ENCODE measurements at regions not wholly inside any gene's neighbourhood (a gene's known extent, or its start where the extent isn't known, plus 50 kb on each side); places are given as distances from the start of the nearest gene placed in this dataset.

- DNase-seq (ENCODE audit: low spot score) = no peak
- no peaks in the 10 kb centered on the region for H3K36me3 Mint-ChIP-seq (ENCODE audit: low read depth)
- no peaks in the 10 kb centered on the region for H3K9me3 Mint-ChIP-seq
- no peaks in the 10 kb centered on the region for H3K27me3 ChIP-seq (ENCODE audit: insufficient read depth)
- H3K36me3 ChIP-seq (ENCODE audit: insufficient read depth) = no peaks in the 10 kb centered on the region
- no peak overlapping the region for H3K27ac ChIP-seq (ENCODE audit: low read depth)
- no peak for TF ChIP-seq ZNF114 (CRISPR knock-in tag; IDR thresholded peaks at IDR 0.05)
- no peak for TF ChIP-seq JUNB (IDR thresholded peaks at IDR 0.05; ENCODE audit: unreplicated experiment)
- TF ChIP-seq ETS1 (IDR thresholded peaks at IDR 0.05) = no peak
- TF ChIP-seq EZH2 (IDR thresholded peaks at IDR 0.05; ENCODE audit: low read depth, unreplicated experiment) = no peak
- no peak for TF ChIP-seq CREB1 (CRISPR knock-in tag; IDR thresholded peaks at IDR 0.05; ENCODE audit: low read depth)
- no peak for TF ChIP-seq CTCF (conservative IDR thresholded peaks at IDR 0.05; ENCODE audit: low read depth in 2 of 2)
- no peak for TF ChIP-seq REST (IDR thresholded peaks at IDR 0.05; ENCODE audit: unreplicated experiment)
- no peak overlapping the region for H3K27ac Mint-ChIP-seq
- peaks cover 1% of the 10 kb centered on the region for H3K27me3 Mint-ChIP-seq (ENCODE audit: insufficient read depth, low read depth, poor library complexity)
- H3F3A ChIP-seq (replicated peaks; ENCODE audit: low read depth) = no peaks in the 10 kb centered on the region
- no peak overlapping the region for H3K4me2 ChIP-seq
- no peaks in the 10 kb centered on the region; the same call in 2 of the 3 replicates for H3K4me1 Mint-ChIP-seq
- ATAC-seq = no peak
- H3K4me3 ChIP-seq = no peak overlapping the region
- H3K4me3 Mint-ChIP-seq = no peak overlapping the region
- no peaks in the 10 kb centered on the region for H3K4me1 ChIP-seq (ENCODE audit: insufficient read depth)
- no peaks in the 10 kb centered on the region for H4K20me1 ChIP-seq (replicated peaks; ENCODE audit: insufficient read depth)
- no peaks in the 10 kb centered on the region for H3K9me2 ChIP-seq (ENCODE audit: insufficient read depth)
- no peak overlapping the region for H2AFZ ChIP-seq
- no peaks in the 10 kb centered on the region for H3K79me2 ChIP-seq (replicated peaks; ENCODE audit: insufficient read depth)
Measured at GRCh38 chr3:59531994-59532393, 482.2 kb upstream of the CFAP20DC start.

- H4K20me1 ChIP-seq (replicated peaks; ENCODE audit: insufficient read depth) = no peaks in the 10 kb centered on the region
- no peak overlapping the region for H3K4me3 ChIP-seq
- no peak for ATAC-seq
- peaks cover 1% of the 10 kb centered on the region for H3K27me3 Mint-ChIP-seq (ENCODE audit: insufficient read depth, low read depth, poor library complexity)
- no peaks in the 10 kb centered on the region for H3F3A ChIP-seq (replicated peaks; ENCODE audit: low read depth)
- no peak overlapping the region for H3K27ac Mint-ChIP-seq
- no peaks in the 10 kb centered on the region; the same call in 2 of the 3 replicates for H3K4me1 Mint-ChIP-seq
- no peaks in the 10 kb centered on the region for H3K36me3 Mint-ChIP-seq (ENCODE audit: low read depth)
- no peaks in the 10 kb centered on the region for H3K36me3 ChIP-seq (ENCODE audit: insufficient read depth)
- no peaks in the 10 kb centered on the region for H3K4me1 ChIP-seq (ENCODE audit: insufficient read depth)
- H3K27ac ChIP-seq (ENCODE audit: low read depth) = no peak overlapping the region
- H3K27me3 ChIP-seq (ENCODE audit: insufficient read depth) = no peaks in the 10 kb centered on the region
- no peaks in the 10 kb centered on the region for H3K79me2 ChIP-seq (replicated peaks; ENCODE audit: insufficient read depth)
- DNase-seq (ENCODE audit: low spot score) = no peak
- no peak overlapping the region for H2AFZ ChIP-seq
- no peaks in the 10 kb centered on the region for H3K9me2 ChIP-seq (ENCODE audit: insufficient read depth)
- no peak overlapping the region for H3K4me3 Mint-ChIP-seq
- no peak overlapping the region for H3K4me2 ChIP-seq
- H3K9me3 Mint-ChIP-seq = no peaks in the 10 kb centered on the region
- no peak for TF ChIP-seq ZNF114 (CRISPR knock-in tag; IDR thresholded peaks at IDR 0.05)
- no peak for TF ChIP-seq STAT1 (IDR thresholded peaks at IDR 0.05; ENCODE audit: unreplicated experiment)
- TF ChIP-seq EZH2 (IDR thresholded peaks at IDR 0.05; ENCODE audit: low read depth, unreplicated experiment) = no peak
- no peak for TF ChIP-seq ZNF331 (CRISPR knock-in tag; IDR thresholded peaks at IDR 0.05; ENCODE audit: low read depth)
- no peak for TF ChIP-seq ETS1 (IDR thresholded peaks at IDR 0.05)
Measured at GRCh38 chr3:59531066-59531745, 481.4 kb upstream of the CFAP20DC start.
